ENCODE measurements at regions not wholly inside any gene's neighbourhood (a gene's known extent, or its start where the extent isn't known, plus 50 kb on each side); places are given as distances from the start of the nearest gene placed in this dataset.
A peak's percentile ranks its signal among the peaks of the same experiment; 100 is the strongest.

DNA sequence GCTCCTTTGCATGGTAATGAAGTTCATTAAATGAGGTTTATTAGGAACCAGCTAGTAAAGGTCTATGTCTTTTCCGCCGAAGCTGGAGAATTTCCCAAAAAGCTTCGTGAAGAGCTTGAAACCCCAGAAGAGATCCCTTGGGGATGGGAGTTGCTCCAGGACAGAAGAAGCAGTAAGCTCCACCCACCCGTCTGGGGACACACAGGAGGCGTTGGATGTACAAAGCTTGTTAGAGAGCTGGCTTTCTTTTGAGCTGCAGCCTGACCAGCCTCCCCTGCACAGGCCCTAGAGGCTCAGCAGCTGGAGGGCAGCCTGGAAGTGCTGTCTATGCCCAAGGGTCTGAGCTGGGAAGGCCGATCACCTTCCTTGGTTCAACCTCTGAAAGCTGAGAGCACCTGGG lies 147.4 kb upstream of the SDK2 start:
- H3K4me1 ChIP-seq (ENCODE audit: control insufficient read depth, insufficient read depth, low read length) = no peaks in the 10 kb centered on the region
- Mint-ChIP-seq H3K4me1 (peaks cover 0 to 6% of the 10 kb centered on the region in 2 donors), H3K4me3 (no peak overlapping the region), H3K36me3 (no peaks in the 10 kb centered on the region), H3K27ac (no peak overlapping the region), H3K9me3 (no peaks in the 10 kb centered on the region), H3K27me3 (ENCODE audit: low read depth in 2 of 2) (peaks cover 6 to 24% of the 10 kb centered on the region in 2 donors)
- no peak overlapping the region for H3K27ac ChIP-seq (ENCODE audit: low read length)
- ATAC-seq (no peak), DNase-seq (peak in 1 of 2 donors; percentile 5)
- no peak overlapping the region for H3K4me3 ChIP-seq (ENCODE audit: low read length)
- no peaks in the 10 kb centered on the region for H3K9me3 ChIP-seq (ENCODE audit: control insufficient read depth, insufficient read depth, low read length)
- H3K27me3 ChIP-seq (ENCODE audit: control insufficient read depth, insufficient read depth, low read length) = no peaks in the 10 kb centered on the region
- TF ChIP-seq, protein P1, sequence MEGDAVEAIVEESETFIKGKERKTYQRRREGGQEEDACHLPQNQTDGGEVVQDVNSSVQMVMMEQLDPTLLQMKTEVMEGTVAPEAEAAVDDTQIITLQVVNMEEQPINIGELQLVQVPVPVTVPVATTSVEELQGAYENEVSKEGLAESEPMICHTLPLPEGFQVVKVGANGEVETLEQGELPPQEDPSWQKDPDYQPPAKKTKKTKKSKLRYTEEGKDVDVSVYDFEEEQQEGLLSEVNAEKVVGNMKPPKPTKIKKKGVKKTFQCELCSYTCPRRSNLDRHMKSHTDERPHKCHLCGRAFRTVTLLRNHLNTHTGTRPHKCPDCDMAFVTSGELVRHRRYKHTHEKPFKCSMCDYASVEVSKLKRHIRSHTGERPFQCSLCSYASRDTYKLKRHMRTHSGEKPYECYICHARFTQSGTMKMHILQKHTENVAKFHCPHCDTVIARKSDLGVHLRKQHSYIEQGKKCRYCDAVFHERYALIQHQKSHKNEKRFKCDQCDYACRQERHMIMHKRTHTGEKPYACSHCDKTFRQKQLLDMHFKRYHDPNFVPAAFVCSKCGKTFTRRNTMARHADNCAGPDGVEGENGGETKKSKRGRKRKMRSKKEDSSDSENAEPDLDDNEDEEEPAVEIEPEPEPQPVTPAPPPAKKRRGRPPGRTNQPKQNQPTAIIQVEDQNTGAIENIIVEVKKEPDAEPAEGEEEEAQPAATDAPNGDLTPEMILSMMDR (IDR thresholded peaks at IDR 0.05) = no peak
- intact Hi-C loops (cut with micrococcal nuclease) = no loop called here
- no peaks in the 10 kb centered on the region for H3K36me3 ChIP-seq (ENCODE audit: control insufficient read depth, insufficient read depth, low read length)
- WGBS (ENCODE audit: insufficient coverage) = 94% methylated on average over 6 of the region's 6 CpGs

DNA sequence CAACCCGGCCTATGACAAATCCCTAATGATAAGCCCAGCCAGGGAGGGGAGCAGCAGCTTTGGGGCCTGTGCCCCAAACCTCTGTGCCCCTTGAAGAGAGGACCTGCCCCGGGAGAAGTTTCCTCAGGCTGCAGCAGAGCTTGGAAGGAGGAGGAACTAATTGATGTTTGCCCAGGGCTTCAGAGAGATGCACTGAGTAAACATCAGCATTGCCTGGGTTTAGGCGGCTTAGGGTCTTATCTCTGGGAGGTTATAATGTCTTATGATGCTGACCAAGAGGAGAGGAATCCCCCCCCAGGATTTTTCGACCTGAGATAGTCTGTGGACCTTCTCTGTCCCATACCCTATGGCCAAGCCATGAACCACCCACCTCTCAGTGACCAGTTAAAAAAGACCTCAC lies 148.7 kb upstream of the SDK2 start:
- no peaks in the 10 kb centered on the region for H3K4me1 ChIP-seq (ENCODE audit: control insufficient read depth, insufficient read depth, low read length)
- H3K9me3 Mint-ChIP-seq = no peaks in the 10 kb centered on the region
- intact Hi-C loops (cut with micrococcal nuclease) = no loop called here
- no peak overlapping the region for H3K4me3 ChIP-seq (ENCODE audit: low read length)
- DNase-seq = no peak
- no peak overlapping the region for H3K4me3 Mint-ChIP-seq
- H3K27me3 ChIP-seq (ENCODE audit: control insufficient read depth, insufficient read depth, low read length) = no peaks in the 10 kb centered on the region
- peaks cover 9 to 24% of the 10 kb centered on the region in 2 donors for H3K27me3 Mint-ChIP-seq (ENCODE audit: low read depth in 2 of 2)
- H3K9me3 ChIP-seq (ENCODE audit: control insufficient read depth, insufficient read depth, low read length) = no peaks in the 10 kb centered on the region
- H3K36me3 ChIP-seq (ENCODE audit: control insufficient read depth, insufficient read depth, low read length) = no peaks in the 10 kb centered on the region
- 67% methylated on average over 4 of the region's 4 CpGs for WGBS (ENCODE audit: insufficient coverage)
- no peak overlapping the region for H3K27ac Mint-ChIP-seq
- TF ChIP-seq, protein P1 (IDR thresholded peaks at IDR 0.05) = no peak
- no peaks in the 10 kb centered on the region for H3K36me3 Mint-ChIP-seq
- ATAC-seq = no peak
- H3K4me1 Mint-ChIP-seq = peaks cover 0 to 5% of the 10 kb centered on the region in 2 donors
- H3K27ac ChIP-seq (ENCODE audit: low read length) = no peak overlapping the region

DNA sequence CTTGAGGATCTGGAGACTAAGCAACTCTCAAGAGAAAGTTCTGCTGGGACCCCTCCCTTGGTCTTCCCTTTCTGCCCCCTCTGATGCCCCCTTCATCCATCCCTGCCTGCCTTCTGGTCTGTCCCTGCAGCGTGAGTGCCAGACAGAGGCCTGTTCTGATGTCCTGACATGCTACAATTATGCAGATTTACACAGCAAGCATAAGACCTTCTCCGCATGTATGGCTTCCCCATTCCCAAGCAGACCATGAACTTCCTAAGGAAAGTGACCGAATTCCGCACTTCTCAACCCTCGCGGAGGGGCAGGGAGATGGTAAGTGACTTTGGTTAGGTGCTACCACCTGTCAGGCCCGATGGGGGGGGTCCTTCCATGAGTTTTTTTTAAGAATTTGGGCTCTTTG lies 150.1 kb upstream of the SDK2 start:
- WGBS (ENCODE audit: insufficient coverage) = 86% methylated on average over 7 of the region's 7 CpGs
- DNase-seq (no peak), ATAC-seq (no peak)
- H3K27ac ChIP-seq (ENCODE audit: low read length) = no peak overlapping the region
- H3K9me3 ChIP-seq (ENCODE audit: control insufficient read depth, insufficient read depth, low read length) = no peaks in the 10 kb centered on the region
- Mint-ChIP-seq H3K4me3 (no peak overlapping the region), H3K4me1 (no peaks in the 10 kb centered on the region), H3K27ac (no peak overlapping the region), H3K36me3 (no peaks in the 10 kb centered on the region), H3K9me3 (no peaks in the 10 kb centered on the region), H3K27me3 (ENCODE audit: low read depth in 2 of 2) (peaks cover 5 to 10% of the 10 kb centered on the region in 2 donors)
- H3K27me3 ChIP-seq (ENCODE audit: control insufficient read depth, insufficient read depth, low read length) = no peaks in the 10 kb centered on the region
- intact Hi-C loops (cut with micrococcal nuclease) = no loop called here
- H3K4me1 ChIP-seq (ENCODE audit: control insufficient read depth, insufficient read depth, low read length) = no peaks in the 10 kb centered on the region
- H3K36me3 ChIP-seq (ENCODE audit: control insufficient read depth, insufficient read depth, low read length) = no peaks in the 10 kb centered on the region
- TF ChIP-seq, protein P1 (IDR thresholded peaks at IDR 0.05) = no peak
- H3K4me3 ChIP-seq (ENCODE audit: low read length) = no peak overlapping the region

DNA sequence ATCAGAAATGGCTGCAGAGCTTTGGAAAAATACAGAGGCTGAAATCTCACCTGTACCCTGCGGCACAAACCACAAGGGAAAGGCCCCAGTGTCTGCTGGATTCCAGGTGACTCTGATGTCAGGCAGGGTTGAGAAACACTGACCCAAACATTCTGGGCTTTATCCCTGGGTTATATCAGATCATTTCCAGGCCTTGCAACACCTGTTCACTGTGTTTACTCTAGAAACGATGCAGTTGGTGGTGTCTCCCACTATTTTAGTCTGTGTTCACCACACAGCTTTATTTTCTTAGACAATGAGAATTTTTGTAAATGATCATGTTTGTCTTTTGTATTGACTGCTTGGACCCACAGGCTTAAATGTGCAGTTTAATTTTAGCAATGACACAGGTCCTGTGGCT lies 151.5 kb upstream of the SDK2 start:
- H3K36me3 ChIP-seq (ENCODE audit: control insufficient read depth, insufficient read depth, low read length) = no peaks in the 10 kb centered on the region
- intact Hi-C loops (cut with micrococcal nuclease) = no loop called here
- Mint-ChIP-seq H3K27me3 (ENCODE audit: low read depth in 2 of 2) (peaks cover 0 to 3% of the 10 kb centered on the region in 2 donors), H3K4me3 (no peak overlapping the region), H3K27ac (no peak overlapping the region), H3K9me3 (no peaks in the 10 kb centered on the region), H3K4me1 (no peaks in the 10 kb centered on the region), H3K36me3 (no peaks in the 10 kb centered on the region)
- no peak for DNase-seq
- H3K27me3 ChIP-seq (ENCODE audit: control insufficient read depth, insufficient read depth, low read length) = no peaks in the 10 kb centered on the region
- no peaks in the 10 kb centered on the region for H3K4me1 ChIP-seq (ENCODE audit: control insufficient read depth, insufficient read depth, low read length)
- no peak for ATAC-seq
- H3K4me3 ChIP-seq (ENCODE audit: low read length) = no peak overlapping the region
- WGBS (ENCODE audit: insufficient coverage) = 74% methylated on average over 2 of the region's 2 CpGs
- no peak overlapping the region for H3K27ac ChIP-seq (ENCODE audit: low read length)
- TF ChIP-seq, protein P1 (IDR thresholded peaks at IDR 0.05) = no peak
- no peaks in the 10 kb centered on the region for H3K9me3 ChIP-seq (ENCODE audit: control insufficient read depth, insufficient read depth, low read length)
